ENCODE measurements at regions not wholly inside any gene's neighbourhood (a gene's known extent, or its start where the extent isn't known, plus 50 kb on each side); places are given as distances from the start of the nearest gene placed in this dataset.

DNA sequence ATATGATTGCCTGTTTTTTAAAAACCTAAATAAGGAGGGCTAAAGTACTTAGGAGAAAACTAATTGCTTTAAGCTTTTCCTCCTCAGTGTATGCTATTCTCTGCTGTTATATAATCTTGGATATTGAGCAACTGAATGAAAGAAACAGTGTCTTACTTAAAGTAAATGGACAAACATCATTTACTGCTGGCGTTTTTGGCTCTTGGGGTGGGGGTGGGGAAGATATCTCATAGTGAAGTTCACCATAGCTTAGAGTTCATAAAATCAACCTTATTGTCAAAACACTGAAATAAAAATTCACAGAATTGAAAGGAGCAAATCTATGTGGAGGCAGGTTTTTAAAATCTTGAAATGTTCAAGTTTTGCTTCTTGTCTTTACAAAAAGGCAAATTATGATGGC lies 256.4 kb upstream of the SOX2 start:
- TF ChIP-seq EP300 (IDR thresholded peaks at IDR 0.05; ENCODE audit: borderline replicate concordance) (no peak), CEBPB (IDR thresholded peaks at IDR 0.05) (no peak), YY1 (IDR thresholded peaks at IDR 0.05; ENCODE audit: low read depth) (no peak), TEAD4 (IDR thresholded peaks at IDR 0.05) (no peak), ZBTB7A (IDR thresholded peaks at IDR 0.05; ENCODE audit: low read depth) (no peak), NFIC (IDR thresholded peaks at IDR 0.05) (no peak), TCF12 (IDR thresholded peaks at IDR 0.05; ENCODE audit: low read depth) (no peak), TAF1 (IDR thresholded peaks at IDR 0.05; ENCODE audit: low read depth) (no peak), RAD21 (IDR thresholded peaks at IDR 0.05; ENCODE audit: low read depth) (no peak), CREB1 (IDR thresholded peaks at IDR 0.05; ENCODE audit: low read depth) (no peak)
- TF ChIP-seq, protein P1, sequence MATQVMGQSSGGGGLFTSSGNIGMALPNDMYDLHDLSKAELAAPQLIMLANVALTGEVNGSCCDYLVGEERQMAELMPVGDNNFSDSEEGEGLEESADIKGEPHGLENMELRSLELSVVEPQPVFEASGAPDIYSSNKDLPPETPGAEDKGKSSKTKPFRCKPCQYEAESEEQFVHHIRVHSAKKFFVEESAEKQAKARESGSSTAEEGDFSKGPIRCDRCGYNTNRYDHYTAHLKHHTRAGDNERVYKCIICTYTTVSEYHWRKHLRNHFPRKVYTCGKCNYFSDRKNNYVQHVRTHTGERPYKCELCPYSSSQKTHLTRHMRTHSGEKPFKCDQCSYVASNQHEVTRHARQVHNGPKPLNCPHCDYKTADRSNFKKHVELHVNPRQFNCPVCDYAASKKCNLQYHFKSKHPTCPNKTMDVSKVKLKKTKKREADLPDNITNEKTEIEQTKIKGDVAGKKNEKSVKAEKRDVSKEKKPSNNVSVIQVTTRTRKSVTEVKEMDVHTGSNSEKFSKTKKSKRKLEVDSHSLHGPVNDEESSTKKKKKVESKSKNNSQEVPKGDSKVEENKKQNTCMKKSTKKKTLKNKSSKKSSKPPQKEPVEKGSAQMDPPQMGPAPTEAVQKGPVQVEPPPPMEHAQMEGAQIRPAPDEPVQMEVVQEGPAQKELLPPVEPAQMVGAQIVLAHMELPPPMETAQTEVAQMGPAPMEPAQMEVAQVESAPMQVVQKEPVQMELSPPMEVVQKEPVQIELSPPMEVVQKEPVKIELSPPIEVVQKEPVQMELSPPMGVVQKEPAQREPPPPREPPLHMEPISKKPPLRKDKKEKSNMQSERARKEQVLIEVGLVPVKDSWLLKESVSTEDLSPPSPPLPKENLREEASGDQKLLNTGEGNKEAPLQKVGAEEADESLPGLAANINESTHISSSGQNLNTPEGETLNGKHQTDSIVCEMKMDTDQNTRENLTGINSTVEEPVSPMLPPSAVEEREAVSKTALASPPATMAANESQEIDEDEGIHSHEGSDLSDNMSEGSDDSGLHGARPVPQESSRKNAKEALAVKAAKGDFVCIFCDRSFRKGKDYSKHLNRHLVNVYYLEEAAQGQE (IDR thresholded peaks at IDR 0.05; ENCODE audit: low read depth) = no peak
- TF ChIP-seq, protein P2, sequence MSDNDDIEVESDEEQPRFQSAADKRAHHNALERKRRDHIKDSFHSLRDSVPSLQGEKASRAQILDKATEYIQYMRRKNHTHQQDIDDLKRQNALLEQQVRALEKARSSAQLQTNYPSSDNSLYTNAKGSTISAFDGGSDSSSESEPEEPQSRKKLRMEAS (IDR thresholded peaks at IDR 0.05) = no peak

DNA sequence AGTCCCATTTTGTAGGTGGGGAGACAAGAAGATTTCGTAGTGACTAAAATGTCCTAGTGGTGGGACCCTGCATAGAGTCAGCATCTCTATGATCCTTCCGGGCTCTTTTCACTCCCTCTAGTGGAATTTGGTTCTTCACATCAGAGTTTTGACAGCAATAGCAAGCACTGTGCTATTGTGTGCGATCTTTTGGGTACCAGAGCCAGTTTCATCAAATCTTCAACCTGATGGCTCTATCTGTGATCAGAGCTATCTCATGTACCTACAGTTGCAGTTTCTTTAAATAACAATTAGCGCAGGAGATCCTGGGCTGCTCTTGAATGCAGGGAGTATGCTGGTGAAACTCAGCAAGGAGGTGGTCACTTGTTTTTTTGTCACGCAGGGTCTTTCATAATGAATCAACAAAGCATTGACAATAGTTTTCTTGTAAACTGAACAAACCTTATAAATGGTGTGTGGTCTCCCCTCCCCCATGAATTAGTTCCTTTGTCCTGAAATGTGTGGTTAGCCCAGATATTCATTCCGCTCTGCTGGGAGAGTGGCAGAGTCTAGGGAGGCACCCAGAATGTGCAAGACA lies 257.2 kb upstream of the SOX2 start:
- TF ChIP-seq EP300 (IDR thresholded peaks at IDR 0.05; ENCODE audit: borderline replicate concordance) (no peak), EGR1 (IDR thresholded peaks at IDR 0.05) (no peak), RAD21 (IDR thresholded peaks at IDR 0.05; ENCODE audit: low read depth) (no peak), TEAD4 (IDR thresholded peaks at IDR 0.05) (no peak), TCF12 (IDR thresholded peaks at IDR 0.05; ENCODE audit: low read depth) (no peak), FOXM1 (IDR thresholded peaks at IDR 0.05; ENCODE audit: borderline replicate concordance, low read depth) (no peak), NFIC (IDR thresholded peaks at IDR 0.05) (no peak), CEBPB (IDR thresholded peaks at IDR 0.05) (no peak), YY1 (IDR thresholded peaks at IDR 0.05; ENCODE audit: low read depth) (no peak), CREB1 (IDR thresholded peaks at IDR 0.05; ENCODE audit: low read depth) (no peak), TAF1 (IDR thresholded peaks at IDR 0.05; ENCODE audit: low read depth) (no peak), ZBTB7A (IDR thresholded peaks at IDR 0.05; ENCODE audit: low read depth) (no peak)
- TF ChIP-seq, protein P2 (IDR thresholded peaks at IDR 0.05) = no peak
- TF ChIP-seq, protein P1 (IDR thresholded peaks at IDR 0.05; ENCODE audit: low read depth) = no peak
- TF ChIP-seq, protein P3, sequence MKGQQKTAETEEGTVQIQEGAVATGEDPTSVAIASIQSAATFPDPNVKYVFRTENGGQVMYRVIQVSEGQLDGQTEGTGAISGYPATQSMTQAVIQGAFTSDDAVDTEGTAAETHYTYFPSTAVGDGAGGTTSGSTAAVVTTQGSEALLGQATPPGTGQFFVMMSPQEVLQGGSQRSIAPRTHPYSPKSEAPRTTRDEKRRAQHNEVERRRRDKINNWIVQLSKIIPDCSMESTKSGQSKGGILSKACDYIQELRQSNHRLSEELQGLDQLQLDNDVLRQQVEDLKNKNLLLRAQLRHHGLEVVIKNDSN (IDR thresholded peaks at IDR 0.05) = no peak

DNA sequence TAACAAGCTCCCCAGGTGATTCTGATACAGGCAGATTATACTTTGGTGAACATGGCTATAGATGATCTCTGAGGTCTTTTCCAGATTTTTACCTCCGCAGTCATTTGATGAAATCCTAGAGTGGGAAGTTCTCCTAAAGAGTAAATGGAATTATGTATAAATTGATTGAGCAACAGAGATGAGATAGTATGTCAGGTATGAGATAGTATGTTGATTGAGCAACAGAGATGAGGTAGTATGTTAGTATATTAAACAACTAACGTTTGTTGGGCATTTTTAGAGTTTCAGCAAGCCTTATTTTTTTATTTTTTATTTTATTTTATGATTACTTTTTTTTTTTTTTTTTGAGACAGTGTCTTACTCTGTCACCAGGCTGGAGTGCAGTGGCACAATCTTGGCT lies 265.0 kb upstream of the SOX2 start:
- TF ChIP-seq TCF12 (IDR thresholded peaks at IDR 0.05; ENCODE audit: low read depth) = no peak
- TF ChIP-seq, protein P3 (IDR thresholded peaks at IDR 0.05) = no peak
- TF ChIP-seq ZBTB7A (IDR thresholded peaks at IDR 0.05; ENCODE audit: low read depth) = no peak
- TF ChIP-seq TEAD4 (IDR thresholded peaks at IDR 0.05) = no peak
- TF ChIP-seq FOXM1 (IDR thresholded peaks at IDR 0.05; ENCODE audit: borderline replicate concordance, low read depth) = no peak
- TF ChIP-seq EP300 (IDR thresholded peaks at IDR 0.05; ENCODE audit: borderline replicate concordance) = no peak
- no peak for TF ChIP-seq CEBPB (IDR thresholded peaks at IDR 0.05)
- TF ChIP-seq EGR1 (IDR thresholded peaks at IDR 0.05) = no peak
- no peak for TF ChIP-seq RAD21 (IDR thresholded peaks at IDR 0.05; ENCODE audit: low read depth)
- TF ChIP-seq, protein P2 (IDR thresholded peaks at IDR 0.05) = no peak
- TF ChIP-seq TAF1 (IDR thresholded peaks at IDR 0.05; ENCODE audit: low read depth) = no peak
- TF ChIP-seq CREB1 (IDR thresholded peaks at IDR 0.05; ENCODE audit: low read depth) = no peak
- TF ChIP-seq, protein P1 (IDR thresholded peaks at IDR 0.05; ENCODE audit: low read depth) = no peak
- TF ChIP-seq NFIC (IDR thresholded peaks at IDR 0.05) = no peak
- TF ChIP-seq YY1 (IDR thresholded peaks at IDR 0.05; ENCODE audit: low read depth) = no peak

DNA sequence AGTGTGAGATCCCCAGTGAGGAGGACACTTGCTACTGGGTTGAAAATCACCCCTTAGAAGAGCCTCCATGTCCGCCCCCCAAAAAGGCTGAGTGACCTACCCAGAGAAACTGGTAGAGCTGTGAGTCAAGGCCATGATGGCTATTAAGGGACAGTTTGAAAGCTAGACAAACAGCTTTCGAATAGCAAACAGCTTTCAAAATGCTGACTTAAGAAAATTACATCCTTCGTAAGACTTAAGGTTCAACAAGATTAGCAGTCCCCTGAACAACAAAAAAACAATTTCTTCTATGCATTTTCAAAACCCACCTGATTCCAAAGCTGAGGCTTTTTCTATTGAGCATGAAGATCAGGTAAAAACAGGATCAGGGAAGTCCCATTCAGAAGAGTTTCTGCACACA lies 269.7 kb upstream of the SOX2 start:
- TF ChIP-seq NFIC (IDR thresholded peaks at IDR 0.05) = no peak
- TF ChIP-seq CEBPB (IDR thresholded peaks at IDR 0.05) = no peak
- TF ChIP-seq, protein P1 (IDR thresholded peaks at IDR 0.05; ENCODE audit: low read depth) = no peak
- no peak for TF ChIP-seq TEAD4 (IDR thresholded peaks at IDR 0.05)
- TF ChIP-seq TCF12 (IDR thresholded peaks at IDR 0.05; ENCODE audit: low read depth) = no peak
- no peak for TF ChIP-seq YY1 (IDR thresholded peaks at IDR 0.05; ENCODE audit: low read depth)
- no peak for TF ChIP-seq TAF1 (IDR thresholded peaks at IDR 0.05; ENCODE audit: low read depth)
- TF ChIP-seq, protein P2 (IDR thresholded peaks at IDR 0.05) = no peak
- no peak for TF ChIP-seq CREB1 (IDR thresholded peaks at IDR 0.05; ENCODE audit: low read depth)
- no peak for TF ChIP-seq ZBTB7A (IDR thresholded peaks at IDR 0.05; ENCODE audit: low read depth)
- TF ChIP-seq RAD21 (IDR thresholded peaks at IDR 0.05; ENCODE audit: low read depth) = no peak
- TF ChIP-seq EGR1 (IDR thresholded peaks at IDR 0.05) = no peak
- no peak for TF ChIP-seq FOXM1 (IDR thresholded peaks at IDR 0.05; ENCODE audit: borderline replicate concordance, low read depth)
- TF ChIP-seq, protein P3 (IDR thresholded peaks at IDR 0.05) = no peak
- TF ChIP-seq EP300 (IDR thresholded peaks at IDR 0.05; ENCODE audit: borderline replicate concordance) = no peak
